ENCODE measurements at regions not wholly inside any gene's neighbourhood (a gene's known extent, or its start where the extent isn't known, plus 50 kb on each side); places are given as distances from the start of the nearest gene placed in this dataset.

GRCh38 chr2:67095121-67095520 lies 302.0 kb upstream of the ETAA1 start:
- Histone ChIP-seq H3K56ac (ENCODE audit: insufficient read length, low read depth, low read length) (no peak overlapping the region), H3T11ph (ENCODE audit: low read length) (no peak overlapping the region), H2AFZ (ENCODE audit: low read length) (no peak overlapping the region), H3K27me3 (ENCODE audit: insufficient read depth, low read length) (no peaks in the 10 kb centered on the region), H2AK5ac (ENCODE audit: insufficient read length, low read length) (no peak overlapping the region), H2BK12ac (ENCODE audit: insufficient read length, low read depth, low read length) (no peak overlapping the region), H3K4ac (ENCODE audit: low read depth, low read length) (no peak overlapping the region), H3K23me2 (ENCODE audit: insufficient read length, low read depth, low read length, poor library complexity, severe bottlenecking) (no peaks in the 10 kb centered on the region), H4K20me1 (ENCODE audit: control insufficient read depth, insufficient read depth, insufficient read length) (no peaks in the 10 kb centered on the region), H3K79me1 (ENCODE audit: insufficient read depth, low read depth, low read length, poor library complexity, severe bottlenecking) (no peaks in the 10 kb centered on the region), H3K4me2 (ENCODE audit: insufficient read depth, insufficient read length, low read length) (no peak overlapping the region), H3K9me3 (ENCODE audit: control insufficient read depth, low read depth, low read length) (no peaks in the 10 kb centered on the region), H2BK5ac (ENCODE audit: insufficient read length, low read length) (no peak overlapping the region), H3K27ac (ENCODE audit: insufficient read length, low read depth, low read length) (no peak overlapping the region), H2BK20ac (ENCODE audit: low read depth, low read length, poor library complexity, severe bottlenecking) (no peak overlapping the region), H4K91ac (ENCODE audit: insufficient read length, low read depth, low read length) (no peak overlapping the region), H2BK120ac (ENCODE audit: low read depth, low read length, poor library complexity, severe bottlenecking) (no peak overlapping the region), H3K9ac (ENCODE audit: extremely low read depth, insufficient read length, low read length) (no peak overlapping the region), H3K14ac (ENCODE audit: insufficient read depth, low read length) (no peak overlapping the region), H2BK15ac (ENCODE audit: low read depth, low read length) (no peak overlapping the region), H3K18ac (ENCODE audit: insufficient read length, low read depth, low read length) (no peak overlapping the region), H4K5ac (ENCODE audit: insufficient read length, low read depth, low read length) (no peak overlapping the region), H3K4me1 (ENCODE audit: insufficient read depth, low read length) (no peaks in the 10 kb centered on the region), H3K79me2 (ENCODE audit: insufficient read depth, low read length) (no peaks in the 10 kb centered on the region), H3K23ac (ENCODE audit: insufficient read length, low read depth, low read length) (no peak overlapping the region), H4K8ac (replicated peaks; ENCODE audit: insufficient read length, low read depth, low read length) (no peak overlapping the region)
- Mint-ChIP-seq H3K27ac (no peak overlapping the region), H3K4me3 (no peak overlapping the region), H3K27me3 (ENCODE audit: low read depth) (peaks cover 6% of the 10 kb centered on the region), H3K9me3 (no peaks in the 10 kb centered on the region), H3K36me3 (ENCODE audit: insufficient read depth in 1 of 3, low read depth in 3 of 3) (no peaks in the 10 kb centered on the region), H3K4me1 (no peaks in the 10 kb centered on the region)
- no peak for DNase-seq
- TF ChIP-seq, protein P1, sequence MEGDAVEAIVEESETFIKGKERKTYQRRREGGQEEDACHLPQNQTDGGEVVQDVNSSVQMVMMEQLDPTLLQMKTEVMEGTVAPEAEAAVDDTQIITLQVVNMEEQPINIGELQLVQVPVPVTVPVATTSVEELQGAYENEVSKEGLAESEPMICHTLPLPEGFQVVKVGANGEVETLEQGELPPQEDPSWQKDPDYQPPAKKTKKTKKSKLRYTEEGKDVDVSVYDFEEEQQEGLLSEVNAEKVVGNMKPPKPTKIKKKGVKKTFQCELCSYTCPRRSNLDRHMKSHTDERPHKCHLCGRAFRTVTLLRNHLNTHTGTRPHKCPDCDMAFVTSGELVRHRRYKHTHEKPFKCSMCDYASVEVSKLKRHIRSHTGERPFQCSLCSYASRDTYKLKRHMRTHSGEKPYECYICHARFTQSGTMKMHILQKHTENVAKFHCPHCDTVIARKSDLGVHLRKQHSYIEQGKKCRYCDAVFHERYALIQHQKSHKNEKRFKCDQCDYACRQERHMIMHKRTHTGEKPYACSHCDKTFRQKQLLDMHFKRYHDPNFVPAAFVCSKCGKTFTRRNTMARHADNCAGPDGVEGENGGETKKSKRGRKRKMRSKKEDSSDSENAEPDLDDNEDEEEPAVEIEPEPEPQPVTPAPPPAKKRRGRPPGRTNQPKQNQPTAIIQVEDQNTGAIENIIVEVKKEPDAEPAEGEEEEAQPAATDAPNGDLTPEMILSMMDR (conservative IDR thresholded peaks at IDR 0.05): no peak
- no CpG with 5 or more reads among the region's 7 CpGs for WGBS (ENCODE audit: extremely low coverage, insufficient read length, low lambda C conversion rate)

Data from H9 (cell line).